H1 (cell line): ENCODE measurements at regions not wholly inside any gene's neighbourhood (a gene's known extent, or its start where the extent isn't known, plus 50 kb on each side); places are given as distances from the start of the nearest gene placed in this dataset.

Source experiments
- CTCF ChIA-PET: fragments of 300-600 bp; sonication (Branson Sonifier 250); formaldehyde crosslinking; loops from one replicate; lab custom pipeline; 2021; ENCODE audit not compliant: partially characterized antibody; lab: Charles Lee
- POLR2A ChIA-PET: fragments of 300-600 bp; sonication (Branson Sonifier 250); formaldehyde crosslinking; loops from one replicate; lab custom pipeline; 2021; ENCODE audit warnings: inconsistent platforms; ENCODE audit not compliant: partially characterized antibody; lab: Charles Lee
- DNase-seq, 2 experiments: peaks; one replicate each; pipeline versions ENCODE4 v3.0.0 to v3.0.0-alpha.2; 2010 to 2022; ENCODE audit warnings: low spot score in 2 of 2, low read depth in 1 of 2, mixed read lengths in 1 of 2
- FAIRE-seq: peaks from 2 replicates; lab custom pipeline; 2011; peaks lifted over from hg19 to GRCh38; lab: Jason Lieb, UNC
- H2AFZ ChIP-seq: 2 replicates; pipeline ENCODE4 v1.8.1; 2012; ENCODE audit warnings: low read length, inconsistent platforms
- H2AK5ac ChIP-seq: 2 replicates; pipeline ENCODE4 v1.6.1; 2013; ENCODE audit warnings: low read depth, low read length
- H2BK120ac ChIP-seq: replicated peaks from 2 replicates; pipeline ENCODE3; 2013; ENCODE audit warnings: low read depth, low read length, inconsistent platforms
- H2BK12ac ChIP-seq: 2 replicates; pipeline ENCODE4 v1.6.1; 2013; ENCODE audit warnings: low read depth, low read length
- H2BK15ac ChIP-seq: 2 replicates; pipeline ENCODE4 v1.6.1; 2013; ENCODE audit warnings: low read length
- H2BK20ac ChIP-seq: 2 replicates; pipeline ENCODE4 v1.6.1; 2013; ENCODE audit warnings: low read length
- H2BK5ac ChIP-seq: 2 replicates; pipeline ENCODE4 v1.6.1; 2013; ENCODE audit warnings: low read depth, low read length
- H3K14ac ChIP-seq: 2 replicates; pipeline ENCODE4 v1.6.1; 2013; ENCODE audit warnings: inconsistent platforms; ENCODE audit not compliant: insufficient read length
- H3K18ac ChIP-seq: 2 replicates; pipeline ENCODE4 v1.6.1; 2013; ENCODE audit warnings: low read length; ENCODE audit errors: extremely low read depth
- H3K23ac ChIP-seq: 2 replicates; pipeline ENCODE4 v1.6.1; 2013; ENCODE audit warnings: inconsistent platforms; ENCODE audit not compliant: insufficient read length
- H3K23me2 ChIP-seq: 2 replicates; pipeline ENCODE4 v1.6.1; 2013; ENCODE audit warnings: low read depth, low read length
- H3K27ac ChIP-seq: 2 replicates; pipeline ENCODE4 v1.6.1; 2011; ENCODE audit warnings: low read depth, low read length, inconsistent platforms
- H3K27me3 ChIP-seq, 4 experiments: replicated peaks in 1 of 4; 1 replicate in 1 of 4; 2 replicates in 3 of 4; pipeline versions ENCODE4 v1.6.1 to v1.8.1; 2011 to 2013; ENCODE audit warnings: low read length in 3 of 4, mild to moderate bottlenecking in 3 of 4, inconsistent platforms in 2 of 4, mixed read lengths in 2 of 4, moderate library complexity in 1 of 4; ENCODE audit not compliant: control insufficient read depth in 3 of 4, insufficient read depth in 3 of 4; ENCODE audit errors: extremely low read depth in 1 of 4
- H3K36me3 ChIP-seq, 4 experiments: 2 replicates each; pipeline versions ENCODE4 v1.6.1 to v1.8.1; 2011 to 2013; ENCODE audit warnings: mild to moderate bottlenecking in 4 of 4, low read length in 3 of 4, moderate library complexity in 2 of 4, control low read depth in 1 of 4, inconsistent platforms in 1 of 4; ENCODE audit not compliant: insufficient read depth in 4 of 4, control insufficient read depth in 2 of 4
- H3K4ac ChIP-seq: replicated peaks from 2 replicates; pipeline ENCODE3; 2013; ENCODE audit warnings: low read length, low read depth, mixed read lengths, inconsistent platforms; ENCODE audit not compliant: insufficient read length
- H3K4me1 ChIP-seq, 4 experiments: replicated peaks in 1 of 4; 1 replicate in 1 of 4; 2 replicates in 3 of 4; pipeline versions ENCODE4 v1.6.1 to v1.8.1; 2011 to 2013; ENCODE audit warnings: low read length in 3 of 4, inconsistent platforms in 2 of 4, mixed read lengths in 1 of 4; ENCODE audit not compliant: insufficient read depth in 4 of 4, control insufficient read depth in 3 of 4
- H3K4me2 ChIP-seq, 2 experiments: 2 replicates each; pipeline versions ENCODE4 v1.6.1 to v1.8.1; 2011 to 2013; ENCODE audit warnings: low read depth in 2 of 2, low read length in 2 of 2, control low read depth in 1 of 2, inconsistent platforms in 1 of 2, mild to moderate bottlenecking in 1 of 2; ENCODE audit not compliant: insufficient read depth in 1 of 2
- H3K4me3 ChIP-seq, 4 experiments: fragments of 200-600, 300-600 bp in 1 of 4; sonication (generic), shearing (Covaris generic), sonication (Bioruptor Twin) in 1 of 4; 2 replicates each; pipeline versions ENCODE4 v1.5.1 to v1.8.1; 2011 to 2016; ENCODE audit warnings: low read length in 4 of 4, low read depth in 3 of 4, control low read depth in 2 of 4, inconsistent platforms in 2 of 4, mild to moderate bottlenecking in 2 of 4, mixed read lengths in 1 of 4, moderate library complexity in 1 of 4; ENCODE audit not compliant: insufficient read depth in 2 of 4; ENCODE audit errors: extremely low read depth in 1 of 4
- H3K56ac ChIP-seq: replicated peaks from 2 replicates; pipeline ENCODE3; 2013; ENCODE audit warnings: low read depth, mild to moderate bottlenecking, mixed read lengths, low read length, inconsistent platforms; ENCODE audit not compliant: insufficient read length
- H3K79me1 ChIP-seq: 2 replicates; pipeline ENCODE4 v1.6.1; 2013; ENCODE audit warnings: low read depth, low read length, control low read depth
- H3K79me2 ChIP-seq, 2 experiments: 2 replicates each; pipeline versions ENCODE4 v1.6.1 to v1.8.1; 2012 to 2013; ENCODE audit warnings: low read length in 2 of 2, mild to moderate bottlenecking in 2 of 2, inconsistent platforms in 1 of 2; ENCODE audit not compliant: insufficient read depth in 2 of 2, control insufficient read depth in 1 of 2
- H3K9ac ChIP-seq, 4 experiments: replicated peaks in 1 of 4; 1 replicate in 1 of 4; 2 replicates in 3 of 4; pipeline versions ENCODE4 v1.6.1 to v1.8.1; 2011 to 2013; ENCODE audit warnings: low read depth in 3 of 4, low read length in 3 of 4, control low read depth in 2 of 4, mild to moderate bottlenecking in 2 of 4, moderate library complexity in 2 of 4, inconsistent platforms in 1 of 4; ENCODE audit errors: extremely low read depth in 1 of 4
- H3K9me3 ChIP-seq, 2 experiments: 2 replicates each; pipeline versions ENCODE4 v1.6.1 to v1.8.1; 2012 to 2013; ENCODE audit warnings: mild to moderate bottlenecking in 2 of 2, moderate library complexity in 2 of 2, control low read depth in 1 of 2, inconsistent platforms in 1 of 2, low read depth in 1 of 2, low read length in 1 of 2, mixed read lengths in 1 of 2; ENCODE audit not compliant: insufficient read depth in 2 of 2
- H4K20me1 ChIP-seq, 2 experiments: replicated peaks in 1 of 2; 2 replicates each; pipeline versions ENCODE3 to v1.8.1; 2011 to 2013; ENCODE audit warnings: inconsistent platforms in 2 of 2, low read length in 2 of 2, mild to moderate bottlenecking in 1 of 2; ENCODE audit not compliant: insufficient read depth in 2 of 2, control insufficient read depth in 1 of 2
- H4K5ac ChIP-seq: 2 replicates; pipeline ENCODE4 v1.6.1; 2013; ENCODE audit warnings: low read length, low read depth, mixed read lengths, inconsistent platforms; ENCODE audit not compliant: insufficient read length
- H4K8ac ChIP-seq: 2 replicates; pipeline ENCODE4 v1.8.0; 2013; ENCODE audit warnings: mild to moderate bottlenecking, moderate library complexity, low read length, inconsistent platforms; ENCODE audit not compliant: insufficient read depth; ENCODE audit errors: extremely low read depth
- H4K91ac ChIP-seq: replicated peaks from 2 replicates; pipeline ENCODE3; 2013; ENCODE audit warnings: low read length, mixed read lengths, inconsistent platforms; ENCODE audit not compliant: insufficient read length
- CBX8 ChIP-seq: fragments of 300-800, 300-1000 bp; sonication (generic); IDR thresholded peaks from 2 replicates; pipeline ENCODE4 v1.7.1; 2016; ENCODE audit warnings: low read depth, low read length, borderline replicate concordance
- CHD1 ChIP-seq: IDR thresholded peaks from 2 replicates; pipeline ENCODE4 v1.6.1; 2012; ENCODE audit warnings: low read depth, low read length, improper control_type of control experiment
- E2F6 ChIP-seq: IDR thresholded peaks from 2 replicates; pipeline ENCODE4 v1.6.1; 2012; ENCODE audit warnings: inconsistent platforms
- GABPA ChIP-seq: IDR thresholded peaks from 2 replicates; pipeline ENCODE4 v1.6.1; 2011; ENCODE audit warnings: mild to moderate bottlenecking, low read length, moderate library complexity, borderline replicate concordance; ENCODE audit not compliant: insufficient read depth
- POLR2A ChIP-seq, 2 experiments: IDR thresholded peaks; 1 replicate in 1 of 2; 2 replicates in 1 of 2; pipeline ENCODE4 v1.6.1; 2011; ENCODE audit warnings: low read depth in 2 of 2, low read length in 2 of 2, mild to moderate bottlenecking in 2 of 2; ENCODE audit errors: control extremely low read depth in 1 of 2
- RXRA ChIP-seq: IDR thresholded peaks from 2 replicates; pipeline ENCODE4 v1.6.1; 2011; ENCODE audit warnings: low read depth, mild to moderate bottlenecking, low read length, moderate library complexity; ENCODE audit not compliant: insufficient read depth
- SIN3A ChIP-seq, 2 experiments: IDR thresholded peaks in 1 of 2; conservative IDR thresholded peaks in 1 of 2; 2 replicates each; pipeline ENCODE4 v1.6.1; 2011 to 2012; ENCODE audit warnings: low read length in 2 of 2, improper control_type of control experiment in 1 of 2, low read depth in 1 of 2, mild to moderate bottlenecking in 1 of 2
- SIX5 ChIP-seq: IDR thresholded peaks from 2 replicates; pipeline ENCODE4 v1.6.1; 2011; ENCODE audit warnings: mild to moderate bottlenecking, low read depth, low read length
- SP4 ChIP-seq: IDR thresholded peaks from 2 replicates; pipeline ENCODE4 v1.6.1; 2012; ENCODE audit warnings: low read length, inconsistent platforms
- TAF7 ChIP-seq: optimal IDR thresholded peaks from 2 replicates; pipeline ENCODE3; 2011; ENCODE audit warnings: low read depth, mild to moderate bottlenecking, inconsistent platforms, low read length, moderate library complexity, borderline replicate concordance
- YY1 ChIP-seq: IDR thresholded peaks from 2 replicates; pipeline ENCODE4 v1.6.1; 2011; ENCODE audit warnings: low read depth, mild to moderate bottlenecking, low read length
- ZNF274 ChIP-seq: IDR thresholded peaks from 2 replicates; pipeline ENCODE4 v1.7.0; 2012; ENCODE audit warnings: low read length, borderline replicate concordance; ENCODE audit errors: extremely low read depth
- WGBS, 2 experiments: shearing (Covaris generic) in 1 of 2; methylation state at CpG; one replicate each; pipeline versions ENCODE4 v1.1.6 to v1.1.7; 2013 to 2015; ENCODE audit warnings: low lambda C conversion rate in 2 of 2, mixed read lengths in 2 of 2, inconsistent platforms in 1 of 2, low coverage in 1 of 2, missing lambda C conversion rate in 1 of 2; ENCODE audit not compliant: insufficient replicate concordance in 2 of 2, insufficient coverage in 1 of 2, insufficient read length in 1 of 2; ENCODE audit errors: extremely low coverage in 1 of 2, missing lambda C conversion rate in 1 of 2; 5-methylcytosine and 5-hydroxymethylcytosine counted together
- TF ChIP-seq, protein P1 (sequence below): IDR thresholded peaks from 2 replicates; pipeline ENCODE4 v1.6.1; 2011; ENCODE audit warnings: low read depth, mild to moderate bottlenecking, low read length; ENCODE audit not compliant: insufficient read depth

GRCh38 chr7:131174391-131174790, 153.3 kb upstream of the MKLN1 start:
- Histone ChIP-seq H3K9ac (no peak overlapping the region; a peak in 1 of 7 replicates), H4K91ac (no peak overlapping the region), H3K36me3 (no peaks in the 10 kb centered on the region), H2BK20ac (no peak overlapping the region), H3K4me2 (no peak overlapping the region), H2AFZ (no peak overlapping the region), H2AK5ac (no peak overlapping the region), H4K8ac (no peak overlapping the region), H3K23me2 (peaks cover 2% of the 10 kb centered on the region; the same call in 1 of the 2 replicates), H3K79me2 (no peaks in the 10 kb centered on the region), H3K4me3 (no peak overlapping the region), H3K4ac (no peak overlapping the region), H3K4me1 (no peaks in the 10 kb centered on the region), H3K9me3 (no peaks in the 10 kb centered on the region), H3K79me1 (no peaks in the 10 kb centered on the region), H4K5ac (no peak overlapping the region), H3K56ac (no peak overlapping the region), H2BK120ac (no peak overlapping the region), H3K27me3 (no peaks in the 10 kb centered on the region), H3K18ac (no peak overlapping the region), H4K20me1 (no peaks in the 10 kb centered on the region), H3K14ac (no peak overlapping the region), H2BK15ac (no peak overlapping the region), H3K23ac (no peak overlapping the region), H3K27ac (no peak overlapping the region), H2BK12ac (no peak overlapping the region), H2BK5ac (no peak overlapping the region)
- ChIA-PET POLR2A (no interaction called here), CTCF (no interaction called here)
- no peak for DNase-seq
- 93% methylated on average over 5 of the region's 5 CpGs; no CpG with 5 or more reads in 1 of the 2 experiments for WGBS, 2 experiments
- TF ChIP-seq CHD1 (no peak), E2F6 (no peak), SP4 (no peak), GABPA (no peak), POLR2A (IDR thresholded peaks at IDR 0.05; ENCODE audit: control extremely low read depth in 1 of 2, low read depth in 2 of 2, low read length in 2 of 2) (no peak), SIX5 (no peak), YY1 (no peak), SIN3A (conservative IDR thresholded peaks at IDR 0.05 in 1 of 2, IDR thresholded peaks at IDR 0.05 in 1 of 2; ENCODE audit: low read depth in 1 of 2, low read length in 2 of 2) (no peak), RXRA (no peak), CBX8 (no peak), ZNF274 (no peak), TAF7 (no peak)
- TF ChIP-seq, protein P1, sequence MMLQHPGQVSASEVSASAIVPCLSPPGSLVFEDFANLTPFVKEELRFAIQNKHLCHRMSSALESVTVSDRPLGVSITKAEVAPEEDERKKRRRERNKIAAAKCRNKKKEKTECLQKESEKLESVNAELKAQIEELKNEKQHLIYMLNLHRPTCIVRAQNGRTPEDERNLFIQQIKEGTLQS = no peak
- no peak for FAIRE-seq
